ENCODE measurements at regions not wholly inside any gene's neighbourhood (a gene's known extent, or its start where the extent isn't known, plus 50 kb on each side); places are given as distances from the start of the nearest gene placed in this dataset.
"Not testable (repeated sequence)": the region's sequence is repeated elsewhere in the genome, so short reads cannot be mapped to it uniquely, and the experiment has no call there.

GRCh38 chrX:6990552-6991193, 156.8 kb upstream of the STS start:
- no peak for DNase-seq

GRCh38 chrX:6989858-6990257, 157.7 kb upstream of the STS start:
- DNase-seq, result no peak

GRCh38 chrX:6988694-6989093, 158.8 kb upstream of the STS start:
- not testable (repeated sequence) for DNase-seq

GRCh38 chrX:6986915-6987314, 160.6 kb upstream of the STS start:
- no peak for DNase-seq

- DNase-seq, result no peak
Measured at GRCh38 chrX:6985537-6985936, 162.0 kb upstream of the STS start.

GRCh38 chrX:6983207-6983955, 164.1 kb upstream of the STS start:
- peak; percentile 18 for DNase-seq

GRCh38 chrX:6981718-6982406, 165.7 kb upstream of the STS start:
- DNase-seq, result no peak

- no peak for DNase-seq
Measured at GRCh38 chrX:6980981-6981380, 166.5 kb upstream of the STS start.

- no peak for DNase-seq
Measured at GRCh38 chrX:6968231-6968630, 179.3 kb upstream of the STS start.

- DNase-seq, result no peak
Measured at GRCh38 chrX:6965729-6966128, 181.8 kb upstream of the STS start.

- no peak for DNase-seq
Measured at GRCh38 chrX:6962006-6962355, 185.5 kb upstream of the STS start.

GRCh38 chrX:6961286-6962005, 186.1 kb upstream of the STS start:
- DNase-seq, result no peak

- DNase-seq, result no peak
Measured at GRCh38 chrX:6959006-6959405, 188.5 kb upstream of the STS start.

- no peak for DNase-seq
Measured at GRCh38 chrX:6954836-6955235, 192.7 kb upstream of the STS start.

- DNase-seq, result no peak
Measured at GRCh38 chrX:6946168-6946567, 201.3 kb upstream of the STS start.

- DNase-seq, result peak; percentile 40
Measured at GRCh38 chrX:6941041-6941440, 206.5 kb upstream of the STS start.

- not testable (repeated sequence) for DNase-seq
Measured at GRCh38 chrX:6932942-6933341, 214.6 kb upstream of the STS start.

GRCh38 chrX:6930307-6930849, 217.1 kb upstream of the STS start:
- no peak for DNase-seq

GRCh38 chrX:6924443-6925077, 223.0 kb upstream of the STS start:
- DNase-seq, result no peak

GRCh38 chrX:6917666-6918065, 229.8 kb upstream of the STS start:
- DNase-seq, result no peak

GRCh38 chrX:6910218-6910617, 237.3 kb upstream of the STS start:
- no peak for DNase-seq

- no peak for DNase-seq
Measured at GRCh38 chrX:6909396-6909795, 238.1 kb upstream of the STS start.

- DNase-seq, result no peak
Measured at GRCh38 chrX:6906608-6907007, 240.9 kb upstream of the STS start.

Data from HCEC 1CT (cell line).